GM13977 (cell line): ENCODE measurements at regions not wholly inside any gene's neighbourhood (a gene's known extent, or its start where the extent isn't known, plus 50 kb on each side); places are given as distances from the start of the nearest gene placed in this dataset.

Experiments used
- DNase-seq: peaks from one replicate; pipeline ENCODE4 v3.0.0; 2012; ENCODE audit warnings: low spot score
- CTCF ChIP-seq: IDR thresholded peaks from 2 replicates; pipeline ENCODE4 v1.5.1; 2012; ENCODE audit warnings: mild to moderate bottlenecking, control low read depth; ENCODE audit not compliant: insufficient read depth; ENCODE audit errors: extremely low read depth, missing control alignments
- in situ Hi-C: fragments of 300-500 bp; cut with MboI; formaldehyde crosslinking; loops from one replicate; pipeline ENCODE4 v1.12.0; 2022; ENCODE audit warnings: low sequenced_read_pairs, low pct_unique_long_range_greater_than_20kb, mixed read lengths, inconsistent platforms; ENCODE audit not compliant: unreplicated experiment

- no peak for DNase-seq
- no peak for TF ChIP-seq CTCF
- in situ Hi-C loops, result no loop called here
Measured at GRCh38 chr13:106996867-106997618, 429.1 kb upstream of the ARGLU1 start.

- TF ChIP-seq CTCF, result no peak
- in situ Hi-C loops, result no loop called here
- DNase-seq, result no peak
Measured at GRCh38 chr13:106990594-106990993, 422.7 kb upstream of the ARGLU1 start.

- DNase-seq, result no peak
- TF ChIP-seq CTCF, result no peak
- in situ Hi-C loops, result no loop called here
Measured at GRCh38 chr13:106989876-106990275, 421.9 kb upstream of the ARGLU1 start.

- TF ChIP-seq CTCF, result no peak
- DNase-seq, result no peak
- in situ Hi-C loops, result no loop called here
Measured at GRCh38 chr13:106987427-106987785, 419.5 kb upstream of the ARGLU1 start.

- no peak for DNase-seq
- no peak for TF ChIP-seq CTCF
- in situ Hi-C loops, result no loop called here
Measured at GRCh38 chr13:106986687-106987426, 418.9 kb upstream of the ARGLU1 start.

- no peak for DNase-seq
- TF ChIP-seq CTCF, result no peak
- in situ Hi-C loops, result no loop called here
Measured at GRCh38 chr13:106986033-106986484, 418.1 kb upstream of the ARGLU1 start.
